WTC11 (cell line): ENCODE measurements at regions not wholly inside any gene's neighbourhood (a gene's known extent, or its start where the extent isn't known, plus 50 kb on each side); places are given as distances from the start of the nearest gene placed in this dataset.

Experiments
- ATAC-seq: fragments of 200-7000 bp; cut with Tn5 transposase; 2 replicates; pipeline ENCODE4 v1.10.0; 2021; ENCODE audit warnings: mild to moderate bottlenecking, moderate library complexity
- CTCF ChIA-PET: fragments of 300-600 bp; sonication (Branson Sonifier 250); formaldehyde crosslinking; loops from one replicate; lab custom pipeline; 2021; ENCODE audit warnings: antibody characterized with exemption; lab: Charles Lee
- POLR2A ChIA-PET: fragments of 350-600 bp; sonication (Branson Sonifier 250); formaldehyde crosslinking; loops from one replicate; lab custom pipeline; 2021; ENCODE audit warnings: antibody characterized with exemption; lab: Charles Lee
- DNase-seq: peaks from one replicate; pipeline ENCODE4 v3.0.0; 2021; ENCODE audit warnings: low spot score
- H3K27ac Mint-ChIP-seq: 2 replicates; pipeline ENCODE4 v1.8.0; 2021; ENCODE audit warnings: mixed read lengths
- H3K27me3 Mint-ChIP-seq: 2 replicates; pipeline ENCODE4 v1.8.0; 2021; ENCODE audit warnings: low read depth, mild to moderate bottlenecking, moderate library complexity, mixed read lengths
- H3K36me3 Mint-ChIP-seq: 2 replicates; pipeline ENCODE4 v1.8.0; 2021; ENCODE audit warnings: mixed read lengths
- H3K4me1 Mint-ChIP-seq: 2 replicates; pipeline ENCODE4 v1.8.0; 2022; ENCODE audit warnings: mixed read lengths
- H3K4me3 Mint-ChIP-seq: 2 replicates; pipeline ENCODE4 v1.8.0; 2021; ENCODE audit warnings: mild to moderate bottlenecking, moderate library complexity, mixed read lengths
- H3K9me3 Mint-ChIP-seq: 2 replicates; pipeline ENCODE4 v1.8.0; 2021; ENCODE audit warnings: mixed read lengths
- FOXK1 ChIP-seq: sonication (generic); formaldehyde crosslinking; IDR thresholded peaks from 2 replicates; pipeline ENCODE4 v1.8.0; 2022; ENCODE audit warnings: mild to moderate bottlenecking, moderate library complexity, missing genetic modification reagents
- GABPB1 ChIP-seq: sonication (generic); formaldehyde crosslinking; IDR thresholded peaks from 2 replicates; pipeline ENCODE4 v1.8.1; 2023; ENCODE audit warnings: mild to moderate bottlenecking, missing genetic modification reagents
- HMGA2 ChIP-seq: fragments of 250-450 bp; sonication (Bioruptor Pico); IDR thresholded peaks from 2 replicates; pipeline ENCODE4 v1.4.0; 2021; ENCODE audit warnings: mild to moderate bottlenecking, moderate library complexity
- IRF2 ChIP-seq: sonication (generic); formaldehyde crosslinking; IDR thresholded peaks from 2 replicates; pipeline ENCODE4 v1.8.0; 2022; ENCODE audit warnings: low read depth, missing genetic modification reagents, borderline replicate concordance
- OVOL2 ChIP-seq: fragments of 250-450 bp; sonication (Bioruptor Pico); IDR thresholded peaks from 2 replicates; pipeline ENCODE4 v1.9.0; 2021; ENCODE audit warnings: mild to moderate bottlenecking, borderline replicate concordance
- ZNF416 ChIP-seq: fragments of 250-450 bp; sonication (Bioruptor Pico); IDR thresholded peaks from 2 replicates; pipeline ENCODE4 v1.9.0; 2021; ENCODE audit warnings: mild to moderate bottlenecking, inconsistent platforms
- TF ChIP-seq, protein P1 (sequence below): fragments of 250-450 bp; sonication (Bioruptor Pico); IDR thresholded peaks from 2 replicates; pipeline ENCODE4 v1.9.0; 2021; ENCODE audit warnings: mild to moderate bottlenecking
- TF ChIP-seq, protein P2 (sequence below): fragments of 250-450 bp; sonication (Bioruptor Pico); conservative IDR thresholded peaks from 2 replicates; pipeline ENCODE4 v1.9.0; 2021; ENCODE audit warnings: mild to moderate bottlenecking
- TF ChIP-seq, protein P3 (sequence below): sonication (generic); formaldehyde crosslinking; IDR thresholded peaks from 2 replicates; pipeline ENCODE4 v1.8.1; 2022; ENCODE audit warnings: mild to moderate bottlenecking, missing genetic modification reagents, moderate library complexity, borderline replicate concordance
- TF ChIP-seq, protein P4 (sequence below): sonication (generic); formaldehyde crosslinking; conservative IDR thresholded peaks from 2 replicates; pipeline ENCODE4 v1.8.1; 2022; ENCODE audit warnings: mild to moderate bottlenecking, missing genetic modification reagents
- TF ChIP-seq, protein P5 (sequence below): sonication (generic); formaldehyde crosslinking; IDR thresholded peaks from 2 replicates; pipeline ENCODE4 v1.8.1; 2022; ENCODE audit warnings: missing genetic modification reagents, borderline replicate concordance
- TF ChIP-seq, protein P6 (sequence below): sonication (generic); formaldehyde crosslinking; IDR thresholded peaks from 2 replicates; pipeline ENCODE4 v1.8.0; 2023; ENCODE audit warnings: missing genetic modification reagents
- TF ChIP-seq, protein P7 (sequence below): sonication (generic); formaldehyde crosslinking; IDR thresholded peaks from 2 replicates; pipeline ENCODE4 v1.8.1; 2022; ENCODE audit warnings: low read depth, mild to moderate bottlenecking, moderate library complexity, missing genetic modification reagents, borderline replicate concordance
- TF ChIP-seq, protein P8 (sequence below): sonication (generic); formaldehyde crosslinking; IDR thresholded peaks from 2 replicates; pipeline ENCODE4 v1.8.1; 2023; ENCODE audit warnings: mild to moderate bottlenecking, missing genetic modification reagents, moderate library complexity

DNA sequence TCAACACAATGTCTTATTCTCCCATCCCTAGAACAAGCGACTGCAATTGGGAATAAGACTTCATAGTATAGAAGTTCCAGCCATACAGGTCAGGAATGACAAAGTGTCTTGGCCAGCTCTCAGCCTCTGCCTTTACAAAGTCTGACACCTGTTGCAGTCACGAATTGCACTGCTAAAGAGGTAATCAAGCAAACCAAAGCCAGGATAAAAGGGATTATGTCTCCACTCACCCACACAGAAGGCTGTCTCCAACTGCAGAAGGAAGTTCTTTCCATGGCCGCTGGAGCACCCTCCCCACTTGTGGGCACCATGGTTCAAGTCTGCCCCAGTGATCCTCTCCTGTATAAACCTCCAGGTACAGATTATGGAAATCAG is 114.8 kb upstream of the PKDCC start:
- no peak for ATAC-seq

DNA sequence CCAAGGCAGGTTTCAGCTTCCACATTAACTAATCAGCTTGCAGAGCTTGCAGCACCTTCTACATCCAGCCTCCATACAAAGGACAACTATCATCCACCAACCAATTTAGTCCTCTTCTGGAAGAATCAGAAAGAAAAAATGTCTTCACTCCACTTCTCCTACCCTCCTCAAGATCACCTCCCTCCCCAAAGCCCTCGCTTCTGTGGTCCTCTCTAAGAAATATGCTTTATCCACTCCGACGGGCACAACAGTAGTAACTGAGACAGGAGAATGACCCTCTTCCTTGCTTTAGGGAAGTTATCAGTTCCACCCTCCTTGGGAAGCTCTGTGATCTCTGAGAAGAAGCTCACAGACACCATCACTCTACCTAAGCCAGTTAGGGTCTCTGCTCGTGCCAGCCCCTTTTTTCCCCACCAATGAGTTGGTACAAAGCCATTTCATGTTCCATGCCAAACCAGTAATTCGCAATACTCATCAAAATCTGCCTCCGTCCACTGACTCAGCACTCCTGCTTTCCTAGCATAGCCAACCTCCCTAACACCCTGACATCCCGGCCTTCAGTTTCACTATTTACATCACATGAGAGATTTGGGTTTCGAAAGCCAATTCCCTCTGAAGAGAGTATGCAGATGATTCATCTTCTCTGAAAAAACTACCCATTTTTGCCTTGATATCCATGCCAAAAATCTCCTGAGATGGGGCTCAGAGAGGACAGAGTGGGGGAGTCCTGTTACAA is 114.1 kb upstream of the PKDCC start:
- no peaks in the 10 kb centered on the region; the same call in 1 of the 2 replicates for H3K27me3 Mint-ChIP-seq
- H3K27ac Mint-ChIP-seq: no peak overlapping the region
- no peaks in the 10 kb centered on the region for H3K36me3 Mint-ChIP-seq
- ChIA-PET POLR2A (interaction anchor here (0.5 kb wide), 1 partner anchor 1467 kb away, joined by 3 read pairs; no protein-coding TSS in a partner anchor), CTCF (interaction anchor here (0.5 kb wide), 1 partner anchor 168 kb away, joined by 3 read pairs; no protein-coding TSS in a partner anchor)
- no peak for ATAC-seq
- H3K9me3 Mint-ChIP-seq: no peaks in the 10 kb centered on the region
- no peak for TF ChIP-seq GABPB1 (CRISPR knock-in tag)
- no peak for TF ChIP-seq HMGA2 (CRISPR knock-in tag)
- TF ChIP-seq FOXK1 (CRISPR knock-in tag): no peak
- TF ChIP-seq, protein P1, sequence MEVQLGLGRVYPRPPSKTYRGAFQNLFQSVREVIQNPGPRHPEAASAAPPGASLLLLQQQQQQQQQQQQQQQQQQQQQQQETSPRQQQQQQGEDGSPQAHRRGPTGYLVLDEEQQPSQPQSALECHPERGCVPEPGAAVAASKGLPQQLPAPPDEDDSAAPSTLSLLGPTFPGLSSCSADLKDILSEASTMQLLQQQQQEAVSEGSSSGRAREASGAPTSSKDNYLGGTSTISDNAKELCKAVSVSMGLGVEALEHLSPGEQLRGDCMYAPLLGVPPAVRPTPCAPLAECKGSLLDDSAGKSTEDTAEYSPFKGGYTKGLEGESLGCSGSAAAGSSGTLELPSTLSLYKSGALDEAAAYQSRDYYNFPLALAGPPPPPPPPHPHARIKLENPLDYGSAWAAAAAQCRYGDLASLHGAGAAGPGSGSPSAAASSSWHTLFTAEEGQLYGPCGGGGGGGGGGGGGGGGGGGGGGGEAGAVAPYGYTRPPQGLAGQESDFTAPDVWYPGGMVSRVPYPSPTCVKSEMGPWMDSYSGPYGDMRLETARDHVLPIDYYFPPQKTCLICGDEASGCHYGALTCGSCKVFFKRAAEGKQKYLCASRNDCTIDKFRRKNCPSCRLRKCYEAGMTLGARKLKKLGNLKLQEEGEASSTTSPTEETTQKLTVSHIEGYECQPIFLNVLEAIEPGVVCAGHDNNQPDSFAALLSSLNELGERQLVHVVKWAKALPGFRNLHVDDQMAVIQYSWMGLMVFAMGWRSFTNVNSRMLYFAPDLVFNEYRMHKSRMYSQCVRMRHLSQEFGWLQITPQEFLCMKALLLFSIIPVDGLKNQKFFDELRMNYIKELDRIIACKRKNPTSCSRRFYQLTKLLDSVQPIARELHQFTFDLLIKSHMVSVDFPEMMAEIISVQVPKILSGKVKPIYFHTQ (CRISPR knock-in tag): no peak
- TF ChIP-seq, protein P2, sequence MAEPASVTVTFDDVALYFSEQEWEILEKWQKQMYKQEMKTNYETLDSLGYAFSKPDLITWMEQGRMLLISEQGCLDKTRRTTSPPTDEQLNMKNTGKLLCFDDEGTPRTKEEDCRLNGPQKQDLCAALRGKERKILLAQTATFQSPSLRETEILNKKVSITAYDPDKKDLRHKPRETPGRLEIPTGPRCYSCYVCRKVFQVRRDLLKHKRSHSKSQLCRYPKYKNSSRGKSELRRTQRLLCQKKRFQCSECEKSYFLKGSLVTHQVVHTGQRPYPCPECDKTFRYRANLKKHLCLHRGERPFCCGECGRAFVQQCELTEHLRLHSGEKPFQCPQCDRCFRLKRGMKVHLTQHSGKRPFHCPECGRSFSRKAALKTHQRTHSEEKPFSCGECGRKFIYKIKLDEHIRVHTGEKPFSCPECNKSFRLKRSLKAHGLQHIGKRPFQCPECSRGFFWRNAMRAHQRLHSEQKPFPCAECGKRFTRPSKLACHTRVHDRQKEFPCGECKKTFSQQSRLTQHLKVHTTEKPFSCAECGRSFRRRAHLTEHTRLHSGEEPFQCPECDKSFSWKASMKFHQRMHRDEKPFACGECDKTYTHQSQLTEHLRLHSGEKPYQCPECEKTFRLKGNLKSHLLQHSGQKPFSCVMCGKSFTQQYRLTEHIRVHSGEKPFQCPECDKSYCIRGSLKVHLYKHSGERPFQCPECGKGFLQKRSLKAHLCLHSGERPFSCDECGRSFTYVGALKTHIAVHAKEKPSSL (CRISPR knock-in tag): no peak
- no peak for TF ChIP-seq IRF2 (CRISPR knock-in tag)
- no peak for TF ChIP-seq OVOL2 (CRISPR knock-in tag)
- TF ChIP-seq, protein P3, sequence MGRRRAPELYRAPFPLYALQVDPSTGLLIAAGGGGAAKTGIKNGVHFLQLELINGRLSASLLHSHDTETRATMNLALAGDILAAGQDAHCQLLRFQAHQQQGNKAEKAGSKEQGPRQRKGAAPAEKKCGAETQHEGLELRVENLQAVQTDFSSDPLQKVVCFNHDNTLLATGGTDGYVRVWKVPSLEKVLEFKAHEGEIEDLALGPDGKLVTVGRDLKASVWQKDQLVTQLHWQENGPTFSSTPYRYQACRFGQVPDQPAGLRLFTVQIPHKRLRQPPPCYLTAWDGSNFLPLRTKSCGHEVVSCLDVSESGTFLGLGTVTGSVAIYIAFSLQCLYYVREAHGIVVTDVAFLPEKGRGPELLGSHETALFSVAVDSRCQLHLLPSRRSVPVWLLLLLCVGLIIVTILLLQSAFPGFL (CRISPR knock-in tag): no peak
- TF ChIP-seq, protein P4, sequence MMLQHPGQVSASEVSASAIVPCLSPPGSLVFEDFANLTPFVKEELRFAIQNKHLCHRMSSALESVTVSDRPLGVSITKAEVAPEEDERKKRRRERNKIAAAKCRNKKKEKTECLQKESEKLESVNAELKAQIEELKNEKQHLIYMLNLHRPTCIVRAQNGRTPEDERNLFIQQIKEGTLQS: no peak
- TF ChIP-seq, protein P5, sequence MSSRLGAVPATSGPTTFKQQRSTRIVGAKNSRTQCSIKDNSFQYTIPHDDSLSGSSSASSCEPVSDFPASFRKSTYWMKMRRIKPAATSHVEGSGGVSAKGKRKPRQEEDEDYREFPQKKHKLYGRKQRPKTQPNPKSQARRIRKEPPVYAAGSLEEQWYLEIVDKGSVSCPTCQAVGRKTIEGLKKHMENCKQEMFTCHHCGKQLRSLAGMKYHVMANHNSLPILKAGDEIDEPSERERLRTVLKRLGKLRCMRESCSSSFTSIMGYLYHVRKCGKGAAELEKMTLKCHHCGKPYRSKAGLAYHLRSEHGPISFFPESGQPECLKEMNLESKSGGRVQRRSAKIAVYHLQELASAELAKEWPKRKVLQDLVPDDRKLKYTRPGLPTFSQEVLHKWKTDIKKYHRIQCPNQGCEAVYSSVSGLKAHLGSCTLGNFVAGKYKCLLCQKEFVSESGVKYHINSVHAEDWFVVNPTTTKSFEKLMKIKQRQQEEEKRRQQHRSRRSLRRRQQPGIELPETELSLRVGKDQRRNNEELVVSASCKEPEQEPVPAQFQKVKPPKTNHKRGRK (CRISPR knock-in tag): no peak
- TF ChIP-seq, all 79 proteins: peak for 0
- DNase-seq: no peak
- Mint-ChIP-seq H3K4me3 (no peak overlapping the region), H3K4me1 (peaks cover 49% of the 10 kb centered on the region)

More for the DNA sequence above, 114.8 kb upstream of the PKDCC start:
- CTCF ChIA-PET: interaction anchor here (1.8 kb wide), 1 partner anchor 63 kb away, joined by 5 read pairs; no protein-coding TSS in a partner anchor
- Mint-ChIP-seq H3K4me3 (no peak overlapping the region), H3K4me1 (peaks cover 42% of the 10 kb centered on the region), H3K9me3 (no peaks in the 10 kb centered on the region), H3K27me3 (no peaks in the 10 kb centered on the region; the same call in 1 of the 2 replicates), H3K27ac (no peak overlapping the region), H3K36me3 (no peaks in the 10 kb centered on the region)
- TF ChIP-seq, protein P6, sequence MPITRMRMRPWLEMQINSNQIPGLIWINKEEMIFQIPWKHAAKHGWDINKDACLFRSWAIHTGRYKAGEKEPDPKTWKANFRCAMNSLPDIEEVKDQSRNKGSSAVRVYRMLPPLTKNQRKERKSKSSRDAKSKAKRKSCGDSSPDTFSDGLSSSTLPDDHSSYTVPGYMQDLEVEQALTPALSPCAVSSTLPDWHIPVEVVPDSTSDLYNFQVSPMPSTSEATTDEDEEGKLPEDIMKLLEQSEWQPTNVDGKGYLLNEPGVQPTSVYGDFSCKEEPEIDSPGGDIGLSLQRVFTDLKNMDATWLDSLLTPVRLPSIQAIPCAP (CRISPR knock-in tag): no peak
- TF ChIP-seq, protein P7, sequence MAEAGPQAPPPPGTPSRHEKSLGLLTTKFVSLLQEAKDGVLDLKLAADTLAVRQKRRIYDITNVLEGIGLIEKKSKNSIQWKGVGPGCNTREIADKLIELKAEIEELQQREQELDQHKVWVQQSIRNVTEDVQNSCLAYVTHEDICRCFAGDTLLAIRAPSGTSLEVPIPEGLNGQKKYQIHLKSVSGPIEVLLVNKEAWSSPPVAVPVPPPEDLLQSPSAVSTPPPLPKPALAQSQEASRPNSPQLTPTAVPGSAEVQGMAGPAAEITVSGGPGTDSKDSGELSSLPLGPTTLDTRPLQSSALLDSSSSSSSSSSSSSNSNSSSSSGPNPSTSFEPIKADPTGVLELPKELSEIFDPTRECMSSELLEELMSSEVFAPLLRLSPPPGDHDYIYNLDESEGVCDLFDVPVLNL (CRISPR knock-in tag): no peak
- TF ChIP-seq ZNF416 (CRISPR knock-in tag): no peak
- TF ChIP-seq, protein P8, sequence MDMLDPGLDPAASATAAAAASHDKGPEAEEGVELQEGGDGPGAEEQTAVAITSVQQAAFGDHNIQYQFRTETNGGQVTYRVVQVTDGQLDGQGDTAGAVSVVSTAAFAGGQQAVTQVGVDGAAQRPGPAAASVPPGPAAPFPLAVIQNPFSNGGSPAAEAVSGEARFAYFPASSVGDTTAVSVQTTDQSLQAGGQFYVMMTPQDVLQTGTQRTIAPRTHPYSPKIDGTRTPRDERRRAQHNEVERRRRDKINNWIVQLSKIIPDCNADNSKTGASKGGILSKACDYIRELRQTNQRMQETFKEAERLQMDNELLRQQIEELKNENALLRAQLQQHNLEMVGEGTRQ (CRISPR knock-in tag): no peak
- POLR2A ChIA-PET: interaction anchor here (0.5 kb wide), 1 partner anchor 47 kb away, joined by 4 read pairs; no protein-coding TSS in a partner anchor
- DNase-seq: no peak
